ENCODE measurements at regions not wholly inside any gene's neighbourhood (a gene's known extent, or its start where the extent isn't known, plus 50 kb on each side); places are given as distances from the start of the nearest gene placed in this dataset.
A peak's percentile ranks its signal among the peaks of the same experiment; 100 is the strongest.

GRCh38 chr15:70509731-70510143 is 253.6 kb downstream of the UACA start:
- no peak for DNase-seq (ENCODE audit: low read depth, low spot score)
- no peak overlapping the region for H3K4me3 ChIP-seq (ENCODE audit: low read depth, low read length)
- in situ Hi-C loops (cut with HindIII; ENCODE audit: low sequenced_read_pairs), result no loop called here
- TF ChIP-seq CTCF (IDR thresholded peaks at IDR 0.05; ENCODE audit: low read depth, low read length), result no peak

GRCh38 chr15:70509282-70509662 is 254.1 kb downstream of the UACA start:
- in situ Hi-C loops (cut with HindIII; ENCODE audit: low sequenced_read_pairs), result no loop called here
- no peak overlapping the region for H3K4me3 ChIP-seq (ENCODE audit: low read depth, low read length)
- no peak for TF ChIP-seq CTCF (IDR thresholded peaks at IDR 0.05; ENCODE audit: low read depth, low read length)
- no peak for DNase-seq (ENCODE audit: low read depth, low spot score)

GRCh38 chr15:70508561-70509281 is 254.6 kb downstream of the UACA start:
- peak; percentile 86 for DNase-seq (ENCODE audit: low read depth, low spot score)
- no peak for TF ChIP-seq CTCF (IDR thresholded peaks at IDR 0.05; ENCODE audit: low read depth, low read length)
- no peak overlapping the region for H3K4me3 ChIP-seq (ENCODE audit: low read depth, low read length)
- in situ Hi-C loops (cut with HindIII; ENCODE audit: low sequenced_read_pairs), result no loop called here

- peak; percentile 37 for DNase-seq (ENCODE audit: low read depth, low spot score)
- no peak overlapping the region for H3K4me3 ChIP-seq (ENCODE audit: low read depth, low read length)
- in situ Hi-C loops (cut with HindIII; ENCODE audit: low sequenced_read_pairs), result no loop called here
- no peak for TF ChIP-seq CTCF (IDR thresholded peaks at IDR 0.05; ENCODE audit: low read depth, low read length)
Observed at GRCh38 chr15:70507772-70508371, 255.5 kb downstream of the UACA start.

GRCh38 chr15:70505936-70506912 is 257.1 kb downstream of the UACA start:
- in situ Hi-C loops (cut with HindIII; ENCODE audit: low sequenced_read_pairs), result no loop called here
- no peak overlapping the region for H3K4me3 ChIP-seq (ENCODE audit: low read depth, low read length)
- TF ChIP-seq CTCF (IDR thresholded peaks at IDR 0.05; ENCODE audit: low read depth, low read length), result no peak
- peak; percentile 20 for DNase-seq (ENCODE audit: low read depth, low spot score)

GRCh38 chr15:70505411-70505919 is 257.9 kb downstream of the UACA start:
- in situ Hi-C loops (cut with HindIII; ENCODE audit: low sequenced_read_pairs), result no loop called here
- no peak overlapping the region for H3K4me3 ChIP-seq (ENCODE audit: low read depth, low read length)
- DNase-seq (ENCODE audit: low read depth, low spot score), result peak; percentile 88
- TF ChIP-seq CTCF (IDR thresholded peaks at IDR 0.05; ENCODE audit: low read depth, low read length), result no peak
